NAMALWA (cell line): ENCODE measurements at regions not wholly inside any gene's neighbourhood (a gene's known extent, or its start where the extent isn't known, plus 50 kb on each side); places are given as distances from the start of the nearest gene placed in this dataset.

Experiments
- DNase-seq: peaks from one replicate; pipeline ENCODE4 v3.0.0-alpha.2; 2015; ENCODE audit warnings: low spot score

- DNase-seq: no peak
Observed at GRCh38 chr2:15840148-15840547, 100.2 kb upstream of the MYCN start.

- DNase-seq: no peak
Observed at GRCh38 chr2:15840969-15841368, 99.4 kb upstream of the MYCN start.

GRCh38 chr2:15841776-15842560 lies 98.4 kb upstream of the MYCN start:
- DNase-seq: no peak

- no peak for DNase-seq
Observed at GRCh38 chr2:15842758-15843666, 97.3 kb upstream of the MYCN start.

- DNase-seq: no peak
Observed at GRCh38 chr2:15844211-15844801, 96.0 kb upstream of the MYCN start.

GRCh38 chr2:15845294-15845693 lies 95.1 kb upstream of the MYCN start:
- no peak for DNase-seq

GRCh38 chr2:15845737-15846405 lies 94.5 kb upstream of the MYCN start:
- DNase-seq: no peak

GRCh38 chr2:15846626-15847025 lies 93.7 kb upstream of the MYCN start:
- no peak for DNase-seq

GRCh38 chr2:15850534-15850933 lies 89.8 kb upstream of the MYCN start:
- no peak for DNase-seq

GRCh38 chr2:15851076-15851693 lies 89.2 kb upstream of the MYCN start:
- DNase-seq: no peak

GRCh38 chr2:15852811-15853210 lies 87.5 kb upstream of the MYCN start:
- DNase-seq: no peak

GRCh38 chr2:15853903-15854302 lies 86.4 kb upstream of the MYCN start:
- no peak for DNase-seq

GRCh38 chr2:15855766-15856260 lies 84.5 kb upstream of the MYCN start:
- DNase-seq: no peak

GRCh38 chr2:15856318-15856717 lies 84.0 kb upstream of the MYCN start:
- DNase-seq: no peak

GRCh38 chr2:15858466-15858865 lies 81.9 kb upstream of the MYCN start:
- DNase-seq: no peak

- DNase-seq: no peak
Observed at GRCh38 chr2:15860051-15860663, 80.2 kb upstream of the MYCN start.

- DNase-seq: no peak
Observed at GRCh38 chr2:15860760-15861159, 79.6 kb upstream of the MYCN start.

- no peak for DNase-seq
Observed at GRCh38 chr2:15861172-15861822, 79.1 kb upstream of the MYCN start.

- DNase-seq: no peak
Observed at GRCh38 chr2:15861898-15862297, 78.5 kb upstream of the MYCN start.

- DNase-seq: no peak
Observed at GRCh38 chr2:15863089-15863488, 77.3 kb upstream of the MYCN start.
